ENCODE measurements at regions not wholly inside any gene's neighbourhood (a gene's known extent, or its start where the extent isn't known, plus 50 kb on each side); places are given as distances from the start of the nearest gene placed in this dataset.

GRCh38 chr12:4177262-4177661, 96.3 kb upstream of the CCND2 start:
- no peak for DNase-seq (ENCODE audit: low spot score)
- no peak for TF ChIP-seq CTCF (IDR thresholded peaks at IDR 0.05)

GRCh38 chr12:4176168-4176567, 97.4 kb upstream of the CCND2 start:
- Histone ChIP-seq H3K27me3 (no peaks in the 10 kb centered on the region), H3K4me1 (no peaks in the 10 kb centered on the region), H3K27ac (no peak overlapping the region), H3K4me3 (no peak overlapping the region), H3K9me3 (no peaks in the 10 kb centered on the region), H3K36me3 (no peaks in the 10 kb centered on the region)
- no peak for DNase-seq (ENCODE audit: low spot score)
- no peak for TF ChIP-seq CTCF (IDR thresholded peaks at IDR 0.05)

More at GRCh38 chr12:4177262-4177661, 96.3 kb upstream of the CCND2 start:
- Histone ChIP-seq H3K36me3 (no peaks in the 10 kb centered on the region), H3K4me1 (no peaks in the 10 kb centered on the region), H3K27ac (no peak overlapping the region), H3K9me3 (no peaks in the 10 kb centered on the region), H3K4me3 (no peak overlapping the region), H3K27me3 (no peaks in the 10 kb centered on the region)

- Histone ChIP-seq H3K4me3 (no peak overlapping the region), H3K9me3 (no peaks in the 10 kb centered on the region), H3K27ac (no peak overlapping the region), H3K36me3 (no peaks in the 10 kb centered on the region), H3K4me1 (no peaks in the 10 kb centered on the region), H3K27me3 (no peaks in the 10 kb centered on the region)
- TF ChIP-seq CTCF (IDR thresholded peaks at IDR 0.05), result no peak
- no peak for DNase-seq (ENCODE audit: low spot score)
Measured at GRCh38 chr12:4174417-4174816, 99.1 kb upstream of the CCND2 start.

- no peak for DNase-seq (ENCODE audit: low spot score)
- H3K36me3 ChIP-seq, result no peaks in the 10 kb centered on the region
- TF ChIP-seq CTCF (IDR thresholded peaks at IDR 0.05), result no peak
- no peak overlapping the region for H3K4me3 ChIP-seq
- no peak overlapping the region for H3K27ac ChIP-seq
- H3K4me1 ChIP-seq, result no peaks in the 10 kb centered on the region
- H3K27me3 ChIP-seq, result no peaks in the 10 kb centered on the region
- no peaks in the 10 kb centered on the region for H3K9me3 ChIP-seq
Measured at GRCh38 chr12:4172999-4173398, 100.6 kb upstream of the CCND2 start.

GRCh38 chr12:4171742-4172141, 101.8 kb upstream of the CCND2 start:
- Histone ChIP-seq H3K27ac (no peak overlapping the region), H3K36me3 (no peaks in the 10 kb centered on the region), H3K4me1 (no peaks in the 10 kb centered on the region), H3K27me3 (no peaks in the 10 kb centered on the region), H3K9me3 (no peaks in the 10 kb centered on the region), H3K4me3 (no peak overlapping the region)
- DNase-seq (ENCODE audit: low spot score), result no peak
- TF ChIP-seq CTCF (IDR thresholded peaks at IDR 0.05), result no peak

- no peak overlapping the region for H3K27ac ChIP-seq
- TF ChIP-seq CTCF (IDR thresholded peaks at IDR 0.05), result no peak
Measured at GRCh38 chr12:4169959-4170358, 103.6 kb upstream of the CCND2 start.

More at GRCh38 chr12:4169959-4170358, 103.6 kb upstream of the CCND2 start:
- no peaks in the 10 kb centered on the region for H3K9me3 ChIP-seq
- no peak overlapping the region for H3K4me3 ChIP-seq
- H3K4me1 ChIP-seq, result peaks cover 0 to 7% of the 10 kb centered on the region in 2 donors
- no peak for DNase-seq (ENCODE audit: low spot score)
- H3K36me3 ChIP-seq, result no peaks in the 10 kb centered on the region
- no peaks in the 10 kb centered on the region for H3K27me3 ChIP-seq
